ENCODE measurements at regions not wholly inside any gene's neighbourhood (a gene's known extent, or its start where the extent isn't known, plus 50 kb on each side); places are given as distances from the start of the nearest gene placed in this dataset.

GRCh38 chr5:107325866-107326265 is 344.9 kb downstream of the EFNA5 start:
- no peaks in the 10 kb centered on the region for H3K36me3 ChIP-seq (ENCODE audit: insufficient read depth, low read length)
- H3K4me2 ChIP-seq (ENCODE audit: low read length) = no peak overlapping the region
- no peaks in the 10 kb centered on the region for H4K20me1 ChIP-seq (ENCODE audit: insufficient read depth, low read length)
- H3K4me1 Mint-ChIP-seq (ENCODE audit: low read depth, unreplicated experiment) = peaks cover 6% of the 10 kb centered on the region
- H3K27me3 ChIP-seq (ENCODE audit: insufficient read depth, low read length) = no peaks in the 10 kb centered on the region
- H3K4me3 Mint-ChIP-seq (ENCODE audit: unreplicated experiment) = no peak overlapping the region
- H3K79me2 ChIP-seq (ENCODE audit: insufficient read depth, low read length) = no peaks in the 10 kb centered on the region
- H3K4me1 ChIP-seq (ENCODE audit: insufficient read depth, low read length) = no peaks in the 10 kb centered on the region
- TF ChIP-seq EZH2 (IDR thresholded peaks at IDR 0.05; ENCODE audit: insufficient read depth, low read length) (no peak), CTCF (IDR thresholded peaks at IDR 0.05; ENCODE audit: insufficient read depth, low read depth, low read length) (no peak)
- no peaks in the 10 kb centered on the region for H3K36me3 Mint-ChIP-seq (ENCODE audit: low read depth, unreplicated experiment)
- H3K9me3 Mint-ChIP-seq (ENCODE audit: unreplicated experiment) = no peaks in the 10 kb centered on the region
- no peak for FAIRE-seq
- DNase-seq (ENCODE audit: low read depth) = no peak
- no peak overlapping the region for H3K27ac Mint-ChIP-seq (ENCODE audit: unreplicated experiment)
- no peak overlapping the region for H3K27ac ChIP-seq (ENCODE audit: low read depth, low read length)
- H3K27me3 Mint-ChIP-seq (ENCODE audit: low read depth, unreplicated experiment) = peaks cover 2% of the 10 kb centered on the region
- H3K9me3 ChIP-seq (ENCODE audit: insufficient read depth, low read depth, low read length) = no peaks in the 10 kb centered on the region
- no peak overlapping the region for H3K4me3 ChIP-seq (ENCODE audit: insufficient read depth, low read depth, low read length)
- no peak overlapping the region for H2AFZ ChIP-seq (ENCODE audit: low read depth, low read length)
- H3K9ac ChIP-seq (ENCODE audit: low read length) = no peak overlapping the region

GRCh38 chr5:107324809-107325208 is 345.9 kb downstream of the EFNA5 start:
- Mint-ChIP-seq H3K4me3 (ENCODE audit: unreplicated experiment) (no peak overlapping the region), H3K36me3 (ENCODE audit: low read depth, unreplicated experiment) (no peaks in the 10 kb centered on the region), H3K9me3 (ENCODE audit: unreplicated experiment) (no peaks in the 10 kb centered on the region), H3K4me1 (ENCODE audit: low read depth, unreplicated experiment) (peaks cover 6% of the 10 kb centered on the region), H3K27ac (ENCODE audit: unreplicated experiment) (no peak overlapping the region), H3K27me3 (ENCODE audit: low read depth, unreplicated experiment) (peaks cover 2% of the 10 kb centered on the region)
- FAIRE-seq (no peak), DNase-seq (ENCODE audit: low read depth) (no peak)
- Histone ChIP-seq H3K9ac (ENCODE audit: low read length) (no peak overlapping the region), H3K9me3 (ENCODE audit: insufficient read depth, low read depth, low read length) (no peaks in the 10 kb centered on the region), H3K27ac (ENCODE audit: low read depth, low read length) (no peak overlapping the region), H3K4me2 (ENCODE audit: low read length) (no peak overlapping the region), H3K27me3 (ENCODE audit: insufficient read depth, low read length) (no peaks in the 10 kb centered on the region), H3K36me3 (ENCODE audit: insufficient read depth, low read length) (no peaks in the 10 kb centered on the region), H3K4me1 (ENCODE audit: insufficient read depth, low read length) (no peaks in the 10 kb centered on the region), H3K4me3 (ENCODE audit: insufficient read depth, low read depth, low read length) (no peak overlapping the region), H3K79me2 (ENCODE audit: insufficient read depth, low read length) (no peaks in the 10 kb centered on the region), H2AFZ (ENCODE audit: low read depth, low read length) (no peak overlapping the region), H4K20me1 (ENCODE audit: insufficient read depth, low read length) (no peaks in the 10 kb centered on the region)
- TF ChIP-seq CTCF (IDR thresholded peaks at IDR 0.05; ENCODE audit: insufficient read depth, low read depth, low read length) = no peak
- TF ChIP-seq EZH2 (IDR thresholded peaks at IDR 0.05; ENCODE audit: insufficient read depth, low read length) = no peak

- Histone ChIP-seq H3K4me1 (ENCODE audit: insufficient read depth, low read length) (no peaks in the 10 kb centered on the region), H3K4me3 (ENCODE audit: insufficient read depth, low read depth, low read length) (no peak overlapping the region), H3K79me2 (ENCODE audit: insufficient read depth, low read length) (no peaks in the 10 kb centered on the region), H3K9ac (ENCODE audit: low read length) (no peak overlapping the region), H3K4me2 (ENCODE audit: low read length) (no peak overlapping the region), H3K36me3 (ENCODE audit: insufficient read depth, low read length) (no peaks in the 10 kb centered on the region), H3K27ac (ENCODE audit: low read depth, low read length) (no peak overlapping the region), H2AFZ (ENCODE audit: low read depth, low read length) (no peak overlapping the region), H4K20me1 (ENCODE audit: insufficient read depth, low read length) (no peaks in the 10 kb centered on the region), H3K9me3 (ENCODE audit: insufficient read depth, low read depth, low read length) (no peaks in the 10 kb centered on the region), H3K27me3 (ENCODE audit: insufficient read depth, low read length) (no peaks in the 10 kb centered on the region)
- no peak for FAIRE-seq
- Mint-ChIP-seq H3K4me1 (ENCODE audit: low read depth, unreplicated experiment) (peaks cover 6% of the 10 kb centered on the region), H3K9me3 (ENCODE audit: unreplicated experiment) (no peaks in the 10 kb centered on the region), H3K27me3 (ENCODE audit: low read depth, unreplicated experiment) (peaks cover 2% of the 10 kb centered on the region), H3K36me3 (ENCODE audit: low read depth, unreplicated experiment) (no peaks in the 10 kb centered on the region), H3K4me3 (ENCODE audit: unreplicated experiment) (no peak overlapping the region), H3K27ac (ENCODE audit: unreplicated experiment) (no peak overlapping the region)
- no peak for DNase-seq (ENCODE audit: low read depth)
- TF ChIP-seq EZH2 (IDR thresholded peaks at IDR 0.05; ENCODE audit: insufficient read depth, low read length) = no peak
- TF ChIP-seq CTCF (IDR thresholded peaks at IDR 0.05; ENCODE audit: insufficient read depth, low read depth, low read length) = no peak
Observed at GRCh38 chr5:107324071-107324470, 346.7 kb downstream of the EFNA5 start.

All from astrocyte (in vitro differentiated cells and primary cell).